ENCODE measurements at regions not wholly inside any gene's neighbourhood (a gene's known extent, or its start where the extent isn't known, plus 50 kb on each side); places are given as distances from the start of the nearest gene placed in this dataset.

GRCh38 chr1:116259663-116260062, 113.4 kb upstream of the ATP1A1 start:
- TF ChIP-seq CTCF (conservative IDR thresholded peaks at IDR 0.05; ENCODE audit: low read depth, low read length) (no peak), EZH2 (IDR thresholded peaks at IDR 0.05; ENCODE audit: low read length, unreplicated experiment) (no peak)

Data from PC-3 (cell line).